ENCODE measurements at regions not wholly inside any gene's neighbourhood (a gene's known extent, or its start where the extent isn't known, plus 50 kb on each side); places are given as distances from the start of the nearest gene placed in this dataset.

DNA sequence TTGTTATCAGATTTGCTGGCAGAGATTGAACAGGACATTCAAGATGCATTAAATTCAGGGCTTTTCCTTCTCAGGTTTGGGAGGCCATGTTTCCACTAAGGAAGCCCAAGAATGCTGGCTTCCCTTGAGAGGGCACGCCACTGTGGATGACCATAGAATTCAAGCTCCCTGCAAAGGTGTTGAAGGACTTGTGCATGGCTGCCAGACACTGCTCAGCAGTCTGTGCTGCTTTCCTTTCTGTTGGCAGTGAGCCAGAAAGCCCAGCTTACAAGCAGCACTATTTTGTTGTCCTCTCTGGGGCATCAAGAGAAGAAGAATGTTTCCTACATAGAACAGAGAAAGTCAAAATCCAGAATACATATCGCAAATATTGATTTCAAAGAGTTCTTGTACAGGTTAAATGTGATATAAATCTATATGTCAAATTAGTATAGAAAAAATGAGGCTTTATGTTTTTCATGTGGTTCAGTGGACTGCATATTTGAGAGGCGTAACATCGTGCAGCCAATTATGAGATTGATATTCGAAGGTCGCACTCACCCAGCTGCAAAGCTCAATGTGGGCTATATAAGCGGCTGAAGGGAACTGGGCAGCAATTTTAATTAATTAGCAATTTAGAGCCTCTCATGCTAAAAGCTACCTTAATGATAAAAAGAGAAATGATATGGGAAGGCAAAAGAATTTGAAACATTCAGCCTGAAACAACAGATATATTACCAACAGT, 103.1 kb upstream of the ISL1 start:
- TF ChIP-seq, protein P1, sequence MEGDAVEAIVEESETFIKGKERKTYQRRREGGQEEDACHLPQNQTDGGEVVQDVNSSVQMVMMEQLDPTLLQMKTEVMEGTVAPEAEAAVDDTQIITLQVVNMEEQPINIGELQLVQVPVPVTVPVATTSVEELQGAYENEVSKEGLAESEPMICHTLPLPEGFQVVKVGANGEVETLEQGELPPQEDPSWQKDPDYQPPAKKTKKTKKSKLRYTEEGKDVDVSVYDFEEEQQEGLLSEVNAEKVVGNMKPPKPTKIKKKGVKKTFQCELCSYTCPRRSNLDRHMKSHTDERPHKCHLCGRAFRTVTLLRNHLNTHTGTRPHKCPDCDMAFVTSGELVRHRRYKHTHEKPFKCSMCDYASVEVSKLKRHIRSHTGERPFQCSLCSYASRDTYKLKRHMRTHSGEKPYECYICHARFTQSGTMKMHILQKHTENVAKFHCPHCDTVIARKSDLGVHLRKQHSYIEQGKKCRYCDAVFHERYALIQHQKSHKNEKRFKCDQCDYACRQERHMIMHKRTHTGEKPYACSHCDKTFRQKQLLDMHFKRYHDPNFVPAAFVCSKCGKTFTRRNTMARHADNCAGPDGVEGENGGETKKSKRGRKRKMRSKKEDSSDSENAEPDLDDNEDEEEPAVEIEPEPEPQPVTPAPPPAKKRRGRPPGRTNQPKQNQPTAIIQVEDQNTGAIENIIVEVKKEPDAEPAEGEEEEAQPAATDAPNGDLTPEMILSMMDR (IDR thresholded peaks at IDR 0.05): no peak
- no peak for TF ChIP-seq POLR2A (IDR thresholded peaks at IDR 0.05)
- no peak overlapping the region for H3K4me3 ChIP-seq
- DNase-seq: no peak
- H3K36me3 ChIP-seq: no peaks in the 10 kb centered on the region
- H3K4me1 ChIP-seq: no peaks in the 10 kb centered on the region
- no peaks in the 10 kb centered on the region for H3K27me3 ChIP-seq
- H3K9me3 ChIP-seq: no peaks in the 10 kb centered on the region
- H3K27ac ChIP-seq: no peak overlapping the region

DNA sequence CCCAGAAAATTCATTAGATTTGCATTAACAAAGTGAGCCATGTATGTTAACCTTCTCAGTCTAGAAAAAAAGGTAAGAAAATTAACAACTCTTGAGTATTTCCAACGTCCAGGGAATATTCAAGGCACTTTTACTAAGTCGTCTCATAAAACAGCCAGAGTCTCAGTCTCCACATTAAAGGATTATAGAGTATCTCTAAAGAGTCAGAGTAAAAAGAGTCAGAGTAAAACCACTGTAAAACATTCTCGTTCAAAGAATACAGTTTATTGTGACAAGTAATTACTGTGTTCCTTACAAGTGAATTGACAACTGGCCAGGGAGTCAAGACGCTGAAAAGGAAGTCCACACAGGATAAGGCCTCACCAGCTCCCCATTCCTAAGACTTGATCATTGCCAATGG, 97.2 kb upstream of the ISL1 start:
- Histone ChIP-seq H3K27me3 (no peaks in the 10 kb centered on the region), H3K36me3 (no peaks in the 10 kb centered on the region), H3K4me3 (no peak overlapping the region), H3K27ac (no peak overlapping the region), H3K4me1 (no peaks in the 10 kb centered on the region), H3K9me3 (no peaks in the 10 kb centered on the region)
- DNase-seq: no peak
- TF ChIP-seq, protein P1 (IDR thresholded peaks at IDR 0.05): no peak
- no peak for TF ChIP-seq POLR2A (IDR thresholded peaks at IDR 0.05)

DNA sequence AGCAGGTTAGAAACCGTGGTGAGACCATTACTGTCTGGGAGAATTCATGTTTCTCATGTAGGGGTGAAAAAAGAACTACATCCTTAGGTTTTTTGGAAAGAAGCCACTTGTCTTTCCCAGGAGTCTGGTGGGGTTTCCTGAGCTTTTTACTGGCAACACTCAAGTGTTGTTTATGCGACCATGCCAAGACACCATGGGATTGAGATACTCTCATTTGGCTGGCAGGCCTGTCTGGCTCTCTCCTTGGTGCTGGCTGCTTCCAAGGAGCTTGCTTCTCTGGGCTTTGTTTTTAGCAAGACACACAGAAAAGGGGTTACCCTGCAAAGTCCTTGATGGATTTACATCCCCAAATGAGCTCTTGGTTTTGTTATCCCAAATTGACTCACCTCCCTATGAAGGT, 80.9 kb upstream of the ISL1 start:
- no peak for DNase-seq
- Histone ChIP-seq H3K27ac (no peak overlapping the region), H3K9me3 (peaks cover 0 to 4% (median 0%) of the 10 kb centered on the region in 4 donors), H3K4me1 (no peaks in the 10 kb centered on the region), H3K4me3 (no peak overlapping the region), H3K27me3 (no peaks in the 10 kb centered on the region), H3K36me3 (no peaks in the 10 kb centered on the region)
- TF ChIP-seq, protein P1 (IDR thresholded peaks at IDR 0.05): no peak
- no peak for TF ChIP-seq POLR2A (IDR thresholded peaks at IDR 0.05)

DNA sequence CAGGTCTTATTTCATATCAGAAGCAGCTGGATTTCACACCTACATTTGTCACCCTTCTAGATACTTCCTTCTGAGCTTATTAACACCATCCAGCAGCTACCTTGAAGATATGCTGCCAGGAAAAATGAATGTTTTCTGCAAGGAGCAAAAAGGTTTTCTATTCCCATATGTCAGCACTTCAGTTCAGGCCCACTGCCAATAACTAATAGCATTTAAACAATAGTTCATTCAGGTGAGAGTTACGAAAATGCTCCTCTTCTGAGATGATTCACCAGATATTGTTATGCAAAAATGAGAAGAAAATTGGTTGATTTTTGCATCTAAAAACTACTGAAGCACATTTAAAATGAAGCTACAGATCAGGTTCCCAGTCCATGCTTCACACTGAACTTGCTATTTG, 56.4 kb upstream of the ISL1 start:
- no peaks in the 10 kb centered on the region for H3K27me3 ChIP-seq
- no peaks in the 10 kb centered on the region for H3K4me1 ChIP-seq
- no peak for DNase-seq
- no peak overlapping the region for H3K4me3 ChIP-seq
- no peak for TF ChIP-seq POLR2A (IDR thresholded peaks at IDR 0.05)
- TF ChIP-seq, protein P1 (IDR thresholded peaks at IDR 0.05): no peak
- H3K9me3 ChIP-seq: no peaks in the 10 kb centered on the region
- H3K27ac ChIP-seq: no peak overlapping the region
- no peaks in the 10 kb centered on the region for H3K36me3 ChIP-seq

Small RNA genes lying in the stretch of these regions (small RNA-seq; reads per million reads assigned to genes)
- gene AC022441.3: 0 reads per million in 2 donors
- 0 reads per million in 2 donors for gene RNU6-1296P
- gene RNU6-480P: 0 reads per million in 2 donors
